C4-2B (cell line): ENCODE measurements at regions not wholly inside any gene's neighbourhood (a gene's known extent, or its start where the extent isn't known, plus 50 kb on each side); places are given as distances from the start of the nearest gene placed in this dataset.
"Not testable (repeated sequence)": the region's sequence is repeated elsewhere in the genome, so short reads cannot be mapped to it uniquely, and the experiment has no call there.

Experiments
- ZFX ChIP-seq: fragments of 450-650 bp; IDR thresholded peaks from 2 replicates; pipeline ENCODE4 v1.6.1; 2017
- TF ChIP-seq, protein P1 (sequence below): fragments of 450-650 bp; conservative IDR thresholded peaks from 2 replicates; pipeline ENCODE4 v1.5.1; 2017; ENCODE audit warnings: mild to moderate bottlenecking

GRCh38 chr14:105598925-105599586 is 72.7 kb downstream of the TMEM121 start:
- TF ChIP-seq, protein P1, sequence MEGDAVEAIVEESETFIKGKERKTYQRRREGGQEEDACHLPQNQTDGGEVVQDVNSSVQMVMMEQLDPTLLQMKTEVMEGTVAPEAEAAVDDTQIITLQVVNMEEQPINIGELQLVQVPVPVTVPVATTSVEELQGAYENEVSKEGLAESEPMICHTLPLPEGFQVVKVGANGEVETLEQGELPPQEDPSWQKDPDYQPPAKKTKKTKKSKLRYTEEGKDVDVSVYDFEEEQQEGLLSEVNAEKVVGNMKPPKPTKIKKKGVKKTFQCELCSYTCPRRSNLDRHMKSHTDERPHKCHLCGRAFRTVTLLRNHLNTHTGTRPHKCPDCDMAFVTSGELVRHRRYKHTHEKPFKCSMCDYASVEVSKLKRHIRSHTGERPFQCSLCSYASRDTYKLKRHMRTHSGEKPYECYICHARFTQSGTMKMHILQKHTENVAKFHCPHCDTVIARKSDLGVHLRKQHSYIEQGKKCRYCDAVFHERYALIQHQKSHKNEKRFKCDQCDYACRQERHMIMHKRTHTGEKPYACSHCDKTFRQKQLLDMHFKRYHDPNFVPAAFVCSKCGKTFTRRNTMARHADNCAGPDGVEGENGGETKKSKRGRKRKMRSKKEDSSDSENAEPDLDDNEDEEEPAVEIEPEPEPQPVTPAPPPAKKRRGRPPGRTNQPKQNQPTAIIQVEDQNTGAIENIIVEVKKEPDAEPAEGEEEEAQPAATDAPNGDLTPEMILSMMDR, result not testable (repeated sequence)
- not testable (repeated sequence) for TF ChIP-seq ZFX
